Liver (tissue), 3 donors: ENCODE measurements at regions not wholly inside any gene's neighbourhood (a gene's known extent, or its start where the extent isn't known, plus 50 kb on each side); places are given as distances from the start of the nearest gene placed in this dataset.

ENCODE experiments used
- ATF3 ChIP-seq: IDR thresholded peaks from 2 replicates; pipeline ENCODE4 v1.6.1; 2016; ENCODE audit warnings: antibody characterized with exemption
- CTCF ChIP-seq: fragments of 150-350 bp; IDR thresholded peaks from 2 replicates; pipeline ENCODE4 v1.5.1; 2017; ENCODE audit warnings: improper control_type of control experiment, low read depth, low read length; ENCODE audit not compliant: missing input control
- EGR1 ChIP-seq, 2 donors: IDR thresholded peaks; 2 replicates each; pipeline ENCODE4 v1.6.1; 2016 to 2018; ENCODE audit warnings: antibody characterized with exemption in 2 of 2, low read depth in 2 of 2
- GABPA ChIP-seq, 2 donors: IDR thresholded peaks in 1 of 2; conservative IDR thresholded peaks in 1 of 2; 2 replicates each; pipeline ENCODE4 v1.6.1; 2016; ENCODE audit warnings: antibody characterized with exemption in 2 of 2, mild to moderate bottlenecking in 1 of 2, moderate library complexity in 1 of 2
- HNF4G ChIP-seq: IDR thresholded peaks from 2 replicates; pipeline ENCODE4 v1.6.1; 2016; ENCODE audit warnings: antibody characterized with exemption
- JUND ChIP-seq, 2 donors: IDR thresholded peaks; 2 replicates each; pipeline ENCODE4 v1.6.1; 2016; ENCODE audit warnings: antibody characterized with exemption in 2 of 2
- MAX ChIP-seq: IDR thresholded peaks from 2 replicates; pipeline ENCODE4 v1.6.1; 2016; ENCODE audit warnings: antibody characterized with exemption
- RAD21 ChIP-seq, 2 donors: IDR thresholded peaks; 2 replicates each; pipeline ENCODE4 v1.6.1; 2016; ENCODE audit warnings: antibody characterized with exemption in 2 of 2, mild to moderate bottlenecking in 2 of 2
- RXRA ChIP-seq, 2 donors: IDR thresholded peaks; 2 replicates each; pipeline ENCODE4 v1.6.1; 2017 to 2018; ENCODE audit warnings: antibody characterized with exemption in 2 of 2, mild to moderate bottlenecking in 1 of 2
- SP1 ChIP-seq: IDR thresholded peaks from 2 replicates; pipeline ENCODE4 v1.6.1; 2018; ENCODE audit warnings: antibody characterized with exemption, mild to moderate bottlenecking
- YY1 ChIP-seq: IDR thresholded peaks from 2 replicates; pipeline ENCODE4 v1.6.1; 2016; ENCODE audit warnings: antibody characterized with exemption, mild to moderate bottlenecking
- donor health status: healthy.
- donor health status: healthy.

- no peak for TF ChIP-seq CTCF
- TF ChIP-seq MAX = no peak
- no peak for TF ChIP-seq HNF4G
- TF ChIP-seq RAD21 (IDR thresholded peaks at IDR 0.05) = no peak
- TF ChIP-seq ATF3 = no peak
- no peak for TF ChIP-seq SP1
- TF ChIP-seq JUND (IDR thresholded peaks at IDR 0.05) = no peak
- TF ChIP-seq YY1 = no peak
- TF ChIP-seq EGR1 (IDR thresholded peaks at IDR 0.05; ENCODE audit: low read depth in 2 of 2) = no peak
- no peak for TF ChIP-seq RXRA (IDR thresholded peaks at IDR 0.05)
- TF ChIP-seq GABPA (IDR thresholded peaks at IDR 0.05 in 1 of 2, conservative IDR thresholded peaks at IDR 0.05 in 1 of 2) = no peak
Measured at GRCh38 chr15:89396723-89397652, 62.4 kb upstream of the POLG start.
